ENCODE measurements at regions not wholly inside any gene's neighbourhood (a gene's known extent, or its start where the extent isn't known, plus 50 kb on each side); places are given as distances from the start of the nearest gene placed in this dataset.

GRCh38 chr6:44737829-44738528 is 350.5 kb downstream of the CDC5L start:
- no peaks in the 10 kb centered on the region for H3K9me3 ChIP-seq
- no peaks in the 10 kb centered on the region for H3K36me3 ChIP-seq
- H3K27ac ChIP-seq: no peak overlapping the region
- no peaks in the 10 kb centered on the region for H3K4me1 ChIP-seq (ENCODE audit: control insufficient read depth in 1 of 2, insufficient read depth in 1 of 2, low read depth in 1 of 2, low read length in 1 of 2)
- H3K27me3 ChIP-seq: no peaks in the 10 kb centered on the region
- no peak for TF ChIP-seq CTCF (IDR thresholded peaks at IDR 0.05)
- no peak overlapping the region for H3K4me3 ChIP-seq (ENCODE audit: low read depth in 1 of 2, low read length in 1 of 2)

- H3K27me3 ChIP-seq: no peaks in the 10 kb centered on the region
- no peak overlapping the region for H3K27ac ChIP-seq
- no peak overlapping the region for H3K4me3 ChIP-seq (ENCODE audit: low read depth in 1 of 2, low read length in 1 of 2)
- TF ChIP-seq CTCF (IDR thresholded peaks at IDR 0.05): no peak
- no peaks in the 10 kb centered on the region for H3K36me3 ChIP-seq
- H3K9me3 ChIP-seq: no peaks in the 10 kb centered on the region
- no peaks in the 10 kb centered on the region for H3K4me1 ChIP-seq (ENCODE audit: control insufficient read depth in 1 of 2, insufficient read depth in 1 of 2, low read depth in 1 of 2, low read length in 1 of 2)
Measured at GRCh38 chr6:44738601-44739146, 351.2 kb downstream of the CDC5L start.

- Histone ChIP-seq H3K27me3 (no peaks in the 10 kb centered on the region), H3K9me3 (no peaks in the 10 kb centered on the region), H3K27ac (no peak overlapping the region), H3K4me1 (ENCODE audit: control insufficient read depth in 1 of 2, insufficient read depth in 1 of 2, low read depth in 1 of 2, low read length in 1 of 2) (no peaks in the 10 kb centered on the region), H3K36me3 (no peaks in the 10 kb centered on the region), H3K4me3 (ENCODE audit: low read depth in 1 of 2, low read length in 1 of 2) (no peak overlapping the region)
- TF ChIP-seq CTCF (IDR thresholded peaks at IDR 0.05): no peak
Measured at GRCh38 chr6:44739181-44739580, 351.7 kb downstream of the CDC5L start.

- no peak overlapping the region for H3K4me3 ChIP-seq (ENCODE audit: low read depth in 1 of 2, low read length in 1 of 2)
- H3K4me1 ChIP-seq (ENCODE audit: control insufficient read depth in 1 of 2, insufficient read depth in 1 of 2, low read depth in 1 of 2, low read length in 1 of 2): no peaks in the 10 kb centered on the region
- H3K9me3 ChIP-seq: no peaks in the 10 kb centered on the region
- H3K36me3 ChIP-seq: no peaks in the 10 kb centered on the region
- no peaks in the 10 kb centered on the region for H3K27me3 ChIP-seq
- no peak for TF ChIP-seq CTCF (IDR thresholded peaks at IDR 0.05)
- H3K27ac ChIP-seq: no peak overlapping the region
Measured at GRCh38 chr6:44740566-44741120, 353.1 kb downstream of the CDC5L start.

- no peak overlapping the region for H3K4me3 ChIP-seq (ENCODE audit: low read depth in 1 of 2, low read length in 1 of 2)
- no peaks in the 10 kb centered on the region for H3K27me3 ChIP-seq
- H3K9me3 ChIP-seq: no peaks in the 10 kb centered on the region
- no peak overlapping the region for H3K27ac ChIP-seq
- no peaks in the 10 kb centered on the region for H3K36me3 ChIP-seq
- TF ChIP-seq CTCF (IDR thresholded peaks at IDR 0.05): no peak
- no peaks in the 10 kb centered on the region for H3K4me1 ChIP-seq (ENCODE audit: control insufficient read depth in 1 of 2, insufficient read depth in 1 of 2, low read depth in 1 of 2, low read length in 1 of 2)
Measured at GRCh38 chr6:44742201-44742600, 354.7 kb downstream of the CDC5L start.
